ENCODE measurements at regions not wholly inside any gene's neighbourhood (a gene's known extent, or its start where the extent isn't known, plus 50 kb on each side); places are given as distances from the start of the nearest gene placed in this dataset.

- Histone ChIP-seq H3K9me3 (no peaks in the 10 kb centered on the region), H3K4me1 (no peaks in the 10 kb centered on the region), H3K27ac (no peak overlapping the region), H3K36me3 (no peaks in the 10 kb centered on the region), H3K27me3 (no peaks in the 10 kb centered on the region), H3K4me3 (no peak overlapping the region)
- DNase-seq (no peak), ATAC-seq (no peak)
- TF ChIP-seq POLR2A (IDR thresholded peaks at IDR 0.05) (no peak), CTCF (IDR thresholded peaks at IDR 0.05 in 4 of 5, conservative IDR thresholded peaks at IDR 0.05 in 1 of 5) (no peak)
- intact Hi-C loops (cut with DNase I; ENCODE audit: low total_unique reads) (no loop called here), in situ Hi-C loops (cut with MboI; ENCODE audit: low sequenced_read_pairs in 4 of 4) (no loop called here)
Observed at GRCh38 chrY:20990869-20991548, 235.1 kb downstream of the RPS4Y2 start.

GRCh38 chrY:20997355-20997754 is 241.4 kb downstream of the RPS4Y2 start:
- Histone ChIP-seq H3K36me3 (no peaks in the 10 kb centered on the region), H3K4me3 (no peak overlapping the region), H3K4me1 (no peaks in the 10 kb centered on the region), H3K9me3 (no peaks in the 10 kb centered on the region), H3K27me3 (no peaks in the 10 kb centered on the region), H3K27ac (no peak overlapping the region)
- TF ChIP-seq POLR2A (IDR thresholded peaks at IDR 0.05) (no peak), CTCF (IDR thresholded peaks at IDR 0.05 in 4 of 5, conservative IDR thresholded peaks at IDR 0.05 in 1 of 5) (no peak)
- DNase-seq (no peak), ATAC-seq (no peak)
- in situ Hi-C loops (cut with MboI; ENCODE audit: low sequenced_read_pairs in 4 of 4) (no loop called here), intact Hi-C loops (cut with DNase I; ENCODE audit: low total_unique reads) (no loop called here)

- H3K27me3 ChIP-seq, result no peaks in the 10 kb centered on the region
- H3K9me3 ChIP-seq, result no peaks in the 10 kb centered on the region
- no peak overlapping the region for H3K4me3 ChIP-seq
- H3K36me3 ChIP-seq, result no peaks in the 10 kb centered on the region
- no peak for TF ChIP-seq POLR2A (IDR thresholded peaks at IDR 0.05)
- no peak for TF ChIP-seq CTCF (IDR thresholded peaks at IDR 0.05 in 4 of 5, conservative IDR thresholded peaks at IDR 0.05 in 1 of 5)
- ATAC-seq (no peak), DNase-seq (no peak)
- intact Hi-C loops (cut with DNase I; ENCODE audit: low total_unique reads), result no loop called here
- no peak overlapping the region for H3K27ac ChIP-seq
- H3K4me1 ChIP-seq, result no peaks in the 10 kb centered on the region
- in situ Hi-C loops (cut with MboI; ENCODE audit: low sequenced_read_pairs in 4 of 4), result no loop called here
Observed at GRCh38 chrY:20998016-20998415, 242.1 kb downstream of the RPS4Y2 start.

- no peaks in the 10 kb centered on the region for H3K36me3 ChIP-seq
- DNase-seq (no peak), ATAC-seq (no peak)
- no peaks in the 10 kb centered on the region for H3K27me3 ChIP-seq
- H3K9me3 ChIP-seq, result no peaks in the 10 kb centered on the region
- no peaks in the 10 kb centered on the region for H3K4me1 ChIP-seq
- no peak overlapping the region for H3K4me3 ChIP-seq
- TF ChIP-seq CTCF (IDR thresholded peaks at IDR 0.05 in 4 of 5, conservative IDR thresholded peaks at IDR 0.05 in 1 of 5) (no peak), POLR2A (IDR thresholded peaks at IDR 0.05) (no peak)
- in situ Hi-C loops (cut with MboI; ENCODE audit: low sequenced_read_pairs in 4 of 4), result no loop called here
- intact Hi-C loops (cut with DNase I; ENCODE audit: low total_unique reads), result no loop called here
- no peak overlapping the region for H3K27ac ChIP-seq
Observed at GRCh38 chrY:20998483-20998882, 242.6 kb downstream of the RPS4Y2 start.

- intact Hi-C loops (cut with DNase I; ENCODE audit: low total_unique reads), result no loop called here
- DNase-seq (no peak), ATAC-seq (no peak)
Observed at GRCh38 chrY:21001102-21001501, 245.2 kb downstream of the RPS4Y2 start.

More at GRCh38 chrY:21001102-21001501, 245.2 kb downstream of the RPS4Y2 start:
- H3K9me3 ChIP-seq, result no peaks in the 10 kb centered on the region
- TF ChIP-seq CTCF (IDR thresholded peaks at IDR 0.05 in 4 of 5, conservative IDR thresholded peaks at IDR 0.05 in 1 of 5) (no peak), POLR2A (IDR thresholded peaks at IDR 0.05) (no peak)
- H3K27ac ChIP-seq, result no peak overlapping the region
- H3K4me1 ChIP-seq, result no peaks in the 10 kb centered on the region
- H3K36me3 ChIP-seq, result no peaks in the 10 kb centered on the region
- no peak overlapping the region for H3K4me3 ChIP-seq
- in situ Hi-C loops (cut with MboI; ENCODE audit: low sequenced_read_pairs in 4 of 4), result no loop called here
- H3K27me3 ChIP-seq, result no peaks in the 10 kb centered on the region
